HG03342 (cell line): ENCODE measurements at regions not wholly inside any gene's neighbourhood (a gene's known extent, or its start where the extent isn't known, plus 50 kb on each side); places are given as distances from the start of the nearest gene placed in this dataset.

ENCODE experiments used
- ATAC-seq: cut with Tn5 transposase; IDR thresholded peaks from one replicate; pipeline ENCODE4 v1.9.1; 2021; ENCODE audit warnings: mild to moderate bottlenecking, moderate library complexity; ENCODE audit not compliant: unreplicated experiment

DNA sequence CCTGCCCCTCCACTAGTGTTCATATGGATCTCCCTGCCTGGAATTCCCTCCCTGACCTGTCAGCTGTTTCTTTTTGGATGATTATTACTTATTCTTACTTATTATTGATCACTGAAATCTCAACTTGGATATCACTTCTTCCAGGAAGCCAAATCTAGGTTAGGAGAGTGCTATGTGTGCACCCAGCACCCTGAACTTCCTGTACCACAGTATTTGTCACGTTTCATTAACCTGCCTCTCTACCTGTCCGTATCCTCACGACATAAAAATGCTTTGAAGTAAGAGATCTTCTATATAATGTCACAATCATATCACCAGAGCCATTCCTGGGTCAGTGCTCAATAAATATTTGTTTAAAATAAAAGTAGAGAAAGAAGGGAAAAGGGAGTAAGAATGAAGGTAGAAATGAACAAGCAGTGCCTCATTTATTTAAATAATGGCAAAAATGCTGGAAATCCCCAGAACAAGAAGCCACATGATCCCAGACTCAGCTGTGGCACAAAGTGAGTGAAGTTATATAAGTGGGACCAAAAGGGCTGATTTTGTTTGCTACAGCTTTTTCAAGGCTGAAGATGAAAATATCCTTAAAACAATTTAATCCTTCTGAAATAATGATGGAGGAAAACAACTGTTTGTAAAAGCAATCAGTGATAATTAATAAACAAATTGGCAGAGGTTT lies 88.0 kb upstream of the MANEA start:
- no peak for ATAC-seq

DNA sequence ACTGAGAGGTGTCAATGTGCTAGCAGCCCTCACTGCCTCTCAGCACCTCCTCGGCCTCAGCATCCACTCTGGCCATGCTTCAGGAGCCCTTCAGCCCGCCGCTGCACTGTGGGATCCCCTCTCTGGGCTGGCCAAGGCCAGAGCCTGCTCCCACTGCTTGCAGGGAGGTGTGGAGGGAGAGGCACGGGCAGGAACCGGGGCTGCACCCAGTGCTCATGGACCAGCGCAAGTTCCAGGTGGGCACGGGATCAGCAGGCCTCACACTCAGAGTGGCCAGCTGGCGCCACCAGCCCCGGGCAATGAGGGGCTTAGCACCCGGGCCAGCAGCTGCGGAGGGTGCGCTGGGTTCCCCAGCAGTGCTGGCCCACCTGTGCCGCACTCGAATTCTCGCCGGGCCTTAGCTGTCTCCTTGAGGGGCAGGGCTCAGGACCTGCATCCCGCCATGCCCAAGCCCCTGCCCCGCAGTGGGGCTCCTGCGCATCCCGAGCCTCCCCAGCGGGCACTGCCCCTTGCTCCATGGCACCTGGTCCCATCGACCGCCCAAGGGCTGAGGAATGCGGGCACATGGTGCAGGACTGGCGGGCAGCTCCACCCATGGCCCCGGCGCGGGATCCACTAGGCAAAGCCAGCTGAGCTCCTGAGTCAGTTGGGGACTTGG lies 80.4 kb upstream of the MANEA start:
- no peak for ATAC-seq

DNA sequence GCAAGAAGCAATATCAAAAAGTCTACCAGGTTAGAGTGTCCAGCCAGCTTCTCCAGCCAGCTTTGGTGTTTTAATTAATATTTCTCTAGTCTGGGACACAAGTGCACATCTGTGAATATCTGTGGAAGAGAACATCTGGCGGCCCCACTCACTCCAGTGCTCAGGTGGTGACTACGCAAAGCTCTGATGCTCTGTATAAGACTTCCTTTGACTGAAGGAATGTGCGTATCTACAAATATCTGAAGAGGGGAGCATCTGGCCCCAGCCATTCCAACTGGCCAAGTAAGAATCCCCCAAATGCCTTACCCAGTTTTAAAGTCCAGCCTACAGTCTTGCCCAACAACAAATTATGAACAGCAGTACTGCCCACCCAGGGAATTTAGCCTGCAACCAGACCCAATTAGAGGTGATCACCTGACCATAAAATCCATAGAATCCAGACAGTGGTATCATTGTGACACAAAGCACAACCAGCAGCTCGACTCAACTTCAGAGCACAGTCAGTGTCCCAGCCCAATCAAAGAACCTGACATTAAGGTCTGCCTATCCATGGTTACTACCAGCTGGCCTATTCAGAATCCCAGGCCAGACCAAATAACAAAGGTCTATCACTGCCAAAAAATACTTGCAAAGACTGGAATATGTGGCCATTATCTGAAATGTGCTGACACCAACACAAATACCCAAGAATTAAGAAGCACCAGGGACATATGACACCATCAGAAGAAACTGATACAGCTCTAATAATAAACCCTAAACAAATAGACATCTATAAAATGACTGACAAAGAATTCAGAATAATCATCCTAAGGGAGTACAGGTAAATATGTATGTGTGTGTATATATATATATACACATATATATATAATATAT lies 76.1 kb upstream of the MANEA start:
- no peak for ATAC-seq

DNA sequence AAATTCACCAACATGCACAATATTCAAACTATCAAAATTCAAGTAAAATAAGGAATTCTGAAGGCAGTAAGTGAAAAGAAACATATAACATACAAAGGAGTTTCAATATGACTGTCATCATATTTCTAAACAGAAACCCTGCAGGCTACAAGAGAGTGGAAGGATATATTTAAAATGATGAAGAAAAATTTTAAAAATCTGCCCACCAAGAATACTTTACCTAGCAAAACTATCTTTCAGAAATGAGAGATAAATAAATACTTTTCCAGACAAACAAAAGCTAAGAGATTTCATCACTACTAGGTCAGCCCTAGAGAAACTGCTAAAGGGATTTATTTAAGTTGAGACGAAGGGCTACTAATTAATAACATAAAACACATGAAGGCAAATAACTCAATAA lies 73.8 kb upstream of the MANEA start:
- ATAC-seq, result no peak

DNA sequence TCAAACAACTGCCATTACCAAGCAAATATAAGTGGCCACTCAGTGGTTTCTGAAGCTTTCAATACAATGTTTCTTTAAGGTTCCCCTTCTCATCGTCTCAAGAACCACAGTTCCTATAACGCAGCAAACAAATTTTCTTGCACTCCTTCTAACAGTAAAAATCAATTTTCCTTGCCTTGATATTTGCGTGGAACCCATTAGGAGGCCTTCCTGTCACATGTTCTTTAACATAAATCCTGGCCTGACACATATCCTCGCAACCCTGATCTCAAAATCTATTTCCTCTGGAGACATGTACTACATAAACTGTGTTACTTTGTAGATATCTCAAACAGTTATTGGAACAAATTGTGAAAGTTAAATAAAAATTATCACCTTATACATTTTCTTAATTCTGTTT lies 65.9 kb upstream of the MANEA start:
- no peak for ATAC-seq

DNA sequence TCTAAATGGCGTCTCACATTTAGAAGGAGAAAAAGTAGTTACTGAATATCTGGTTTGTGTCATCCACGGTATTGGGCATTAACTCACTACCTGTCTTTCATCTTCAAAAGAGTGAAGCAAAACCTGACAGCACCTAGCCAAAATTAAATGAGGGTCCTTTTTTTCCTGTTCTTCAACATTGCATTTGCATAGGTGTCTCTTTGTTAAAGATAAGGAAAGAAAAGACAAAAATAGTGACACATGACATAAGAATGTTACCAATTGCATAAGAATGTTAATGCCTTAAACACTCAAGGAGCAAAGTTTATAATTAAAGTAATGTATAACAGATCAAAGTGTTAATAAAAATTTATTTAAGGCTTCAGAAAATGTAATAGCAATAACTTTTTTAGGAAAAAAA lies 61.4 kb upstream of the MANEA start:
- ATAC-seq, result no peak

DNA sequence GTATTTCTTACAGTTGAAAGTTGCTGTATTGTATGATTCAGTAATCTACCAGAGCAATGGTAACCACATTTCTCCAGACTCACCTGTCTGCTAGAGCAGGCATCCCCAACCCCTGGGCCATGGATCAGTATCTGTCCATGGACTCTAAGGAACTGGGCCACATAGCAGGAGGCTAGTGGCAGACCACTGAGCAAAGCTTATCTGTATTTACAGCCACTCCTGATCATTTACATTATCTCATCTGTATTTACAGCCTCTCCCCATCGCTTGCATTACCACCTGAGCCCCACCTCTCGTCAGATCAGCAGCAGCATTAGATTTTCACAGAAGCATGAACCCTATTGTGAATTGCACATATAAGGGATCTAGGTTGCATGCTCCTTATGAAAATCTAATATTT lies 60.3 kb upstream of the MANEA start:
- no peak for ATAC-seq

DNA sequence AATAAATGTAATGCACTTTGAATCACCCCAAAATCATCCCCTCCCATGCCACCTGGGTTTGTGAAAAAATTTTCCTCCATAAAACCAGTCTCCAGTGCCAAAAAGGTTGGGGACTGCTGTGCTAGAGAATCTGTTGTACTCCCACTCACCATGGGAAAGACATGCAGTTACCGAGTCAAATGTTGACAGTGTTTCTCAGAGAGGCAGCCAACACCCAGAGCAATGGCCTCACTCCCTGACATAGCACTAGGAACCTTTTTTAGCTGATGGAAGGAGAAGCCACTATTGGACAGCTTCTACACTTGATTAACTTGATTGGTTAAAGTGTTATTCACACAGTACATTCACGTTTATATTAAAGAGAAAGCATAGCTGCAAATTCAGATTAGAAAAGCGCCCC lies 59.8 kb upstream of the MANEA start:
- no peak for ATAC-seq

DNA sequence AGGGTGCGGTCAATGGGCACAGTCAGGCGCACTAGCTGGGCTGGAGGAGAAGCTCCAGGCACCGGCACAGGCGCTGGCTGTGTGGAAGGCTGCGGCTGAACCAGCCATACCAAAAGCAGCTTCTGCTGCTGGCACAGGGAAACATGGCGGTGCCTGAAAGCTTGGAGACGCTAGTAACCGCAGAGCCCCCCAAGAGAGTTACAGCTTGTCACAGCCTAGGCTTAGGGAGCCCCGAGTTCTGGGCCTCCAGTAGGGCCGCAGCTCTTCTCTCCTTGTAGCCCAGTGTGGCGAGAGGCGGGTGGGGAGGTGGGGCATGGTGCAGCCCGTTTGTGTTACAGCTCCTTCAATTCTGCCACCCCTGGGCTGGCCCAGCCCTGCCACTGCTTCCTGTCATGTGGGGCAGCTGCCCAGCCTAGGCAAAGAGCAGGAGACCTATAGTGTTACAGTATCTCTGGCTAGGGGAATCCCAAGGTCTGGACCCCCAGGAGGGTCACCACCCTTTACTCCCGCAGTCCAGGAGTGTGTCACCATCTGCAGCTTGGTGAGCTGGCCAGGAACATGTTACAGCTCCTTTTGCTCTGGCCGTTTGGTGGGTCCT lies 58.6 kb upstream of the MANEA start:
- no peak for ATAC-seq

DNA sequence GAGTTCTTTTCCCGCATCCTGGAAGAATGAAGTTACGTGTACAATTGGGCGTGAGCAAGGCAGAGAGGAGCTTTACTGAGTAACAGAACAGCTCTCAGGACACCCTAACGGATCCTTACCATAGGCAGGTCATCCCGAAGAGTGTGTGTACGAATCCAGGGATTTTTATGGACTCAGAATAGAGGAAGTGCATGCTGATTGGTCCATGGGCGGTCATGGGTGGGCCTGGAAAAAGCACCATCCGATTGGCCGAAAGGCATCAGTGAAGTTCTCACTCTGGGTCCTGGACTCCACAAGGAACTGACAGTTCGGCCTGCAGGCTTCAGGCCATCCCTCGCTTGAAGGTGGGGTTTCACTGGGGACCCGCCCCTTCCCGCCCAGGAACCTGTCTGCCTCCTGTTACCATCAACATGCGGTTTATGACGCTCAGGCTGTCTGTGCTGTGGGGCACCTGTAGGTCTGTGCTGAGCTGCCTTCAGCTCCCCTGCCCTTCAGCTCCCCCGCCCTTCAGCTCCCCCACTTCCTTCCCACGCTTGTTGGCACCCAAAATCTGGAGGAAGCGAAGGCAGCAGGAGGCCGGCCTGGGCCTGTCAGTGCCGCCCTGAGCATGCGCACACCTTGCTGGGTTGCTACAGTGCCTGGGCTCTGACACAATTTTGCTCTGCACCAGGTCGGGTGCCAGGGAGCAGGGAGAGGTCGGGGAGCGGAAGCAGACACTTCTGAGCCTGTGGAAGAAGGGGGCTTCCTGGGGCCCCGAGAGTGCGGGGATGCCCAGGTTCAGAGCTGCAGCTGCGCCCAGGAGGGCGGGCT lies 57.9 kb upstream of the MANEA start:
- ATAC-seq, result no peak

DNA sequence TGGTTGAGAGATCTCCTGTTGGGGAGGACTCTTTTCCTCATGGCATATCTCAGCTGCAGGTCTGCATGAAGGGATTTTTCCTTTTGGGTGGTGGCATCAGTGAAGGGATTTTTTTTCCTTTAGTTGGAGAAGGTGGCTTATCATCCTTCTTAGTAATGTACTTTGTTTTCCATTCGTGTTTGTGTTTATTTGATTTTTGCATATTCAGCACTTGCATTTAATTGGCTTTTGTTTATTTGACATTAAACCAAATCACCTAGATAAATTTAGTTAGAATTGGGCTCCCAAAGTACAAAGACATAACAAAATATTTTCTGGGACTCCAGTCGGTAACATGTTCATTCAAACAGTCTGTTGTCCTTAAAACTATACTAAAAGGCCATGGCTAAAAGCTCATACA lies 56.2 kb upstream of the MANEA start:
- no peak for ATAC-seq
